Esophagus squamous epithelium (tissue), 5 donors: ENCODE measurements at regions not wholly inside any gene's neighbourhood (a gene's known extent, or its start where the extent isn't known, plus 50 kb on each side); places are given as distances from the start of the nearest gene placed in this dataset.
"Not testable (repeated sequence)": the region's sequence is repeated elsewhere in the genome, so short reads cannot be mapped to it uniquely, and the experiment has no call there.

ENCODE experiments used
- DNase-seq: peaks from one replicate; lab custom pipeline; 2025; lab: John Stamatoyannopoulos, UW
- H3K27ac ChIP-seq, 4 donors: fragments of 200-600 bp; sonication (generic); one replicate each; pipeline ENCODE4 v1.5.1; 2016 to 2019; ENCODE audit warnings: mild to moderate bottlenecking in 1 of 4
- H3K27me3 ChIP-seq, 4 donors: fragments of 200-600 bp; sonication (generic); 1 replicate in 3 of 4; 2 replicates in 1 of 4; pipeline versions ENCODE4 v1.5.1 to v1.6.0; 2017 to 2021; ENCODE audit warnings: antibody characterized with exemption in 1 of 4
- H3K36me3 ChIP-seq, 3 donors: fragments of 200-600 bp; sonication (generic); one replicate each; pipeline ENCODE4 v1.5.1; 2016 to 2019
- H3K4me1 ChIP-seq, 3 donors: fragments of 200-600 bp; sonication (generic); one replicate each; pipeline ENCODE4 v1.5.1; 2017 to 2019
- H3K4me3 ChIP-seq, 4 donors: fragments of 200-600 bp; sonication (generic); 1 replicate in 3 of 4; 2 replicates in 1 of 4; pipeline ENCODE4 v1.5.1; 2016 to 2019; ENCODE audit warnings: mild to moderate bottlenecking in 2 of 4, moderate library complexity in 1 of 4
- H3K9me3 ChIP-seq, 3 donors: fragments of 200-600 bp; sonication (generic); one replicate each; pipeline ENCODE4 v1.5.1; 2016 to 2019
- CTCF ChIP-seq, 6 experiments: fragments of 450-650 bp in 4 of 6; fragments of 200-600 bp in 2 of 6; sonication (generic) in 2 of 6; IDR thresholded peaks; one replicate each; pipeline ENCODE4 v1.5.1; 2016 to 2019; ENCODE audit warnings: antibody characterized with exemption in 6 of 6, mild to moderate bottlenecking in 4 of 6, moderate library complexity in 4 of 6
- POLR2A ChIP-seq, 4 donors: fragments of 450-650 bp; IDR thresholded peaks; one replicate each; pipeline ENCODE4 v1.6.1; 2017; ENCODE audit warnings: antibody characterized with exemption in 4 of 4, mild to moderate bottlenecking in 4 of 4, moderate library complexity in 3 of 4
- WGBS, 2 donors: methylation state at CpG; one replicate each; pipeline ENCODE4 v1.1.5; 2018; 5-methylcytosine and 5-hydroxymethylcytosine counted together
- intact Hi-C: fragments of 100-400 bp; cut with DNase I; formaldehyde crosslinking; loops from one replicate; pipeline ENCODE4 v1.15.0; 2022
- donor health status: DM: yes; HTN: yes; CAD: no.

DNA sequence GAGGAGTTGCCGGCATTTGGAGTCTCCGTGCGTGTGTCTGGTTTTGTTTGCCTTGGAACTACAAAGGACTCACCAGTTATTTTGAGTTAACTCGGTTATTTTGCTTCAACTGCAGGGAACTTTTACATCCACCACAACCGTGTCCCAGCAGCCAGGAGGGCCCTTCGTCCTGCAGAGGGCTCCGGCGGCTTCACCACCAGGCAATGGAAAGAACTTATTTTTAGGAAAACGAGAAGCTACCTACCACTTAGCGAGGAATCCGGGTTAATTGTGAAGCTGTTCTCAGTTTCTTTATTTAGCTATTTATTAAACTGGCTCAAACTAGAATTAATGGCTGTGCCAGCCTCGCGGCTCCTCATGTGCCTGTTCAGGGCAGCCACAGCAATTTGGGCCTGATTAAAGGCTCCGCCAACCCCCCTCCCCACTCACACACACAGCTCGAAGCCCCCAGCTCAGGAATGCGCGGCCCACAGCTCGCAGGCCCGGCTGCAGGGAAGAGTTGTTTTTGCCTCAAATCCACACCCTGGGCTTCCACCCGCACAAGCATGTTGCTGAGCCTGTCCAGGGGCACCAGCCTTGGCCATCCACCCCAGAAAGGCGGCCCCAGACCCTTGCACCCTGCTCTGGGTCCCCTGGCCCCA lies 55.9 kb upstream of the FGF3 start:
- no peaks in the 10 kb centered on the region for H3K36me3 ChIP-seq
- no peak overlapping the region for H3K27ac ChIP-seq
- intact Hi-C loops = no loop called here
- no peak for DNase-seq
- 53 to 66% methylated on average over 14 to 16 of the region's 21 CpGs for WGBS, 2 donors
- no peak for TF ChIP-seq CTCF (IDR thresholded peaks at IDR 0.05)
- TF ChIP-seq POLR2A (IDR thresholded peaks at IDR 0.05) = no peak
- H3K27me3 ChIP-seq = peaks cover 0 to 31% (median 0%) of the 10 kb centered on the region in 4 donors
- no peaks in the 10 kb centered on the region for H3K4me1 ChIP-seq
- H3K4me3 ChIP-seq = no peak overlapping the region
- H3K9me3 ChIP-seq = no peaks in the 10 kb centered on the region

GRCh38 chr11:69876013-69876412 lies 56.8 kb upstream of the FGF3 start:
- WGBS, 2 donors = 82 to 83% methylated on average over 6 of the region's 10 CpGs
- Histone ChIP-seq H3K27ac (no peak overlapping the region), H3K4me1 (no peaks in the 10 kb centered on the region), H3K9me3 (no peaks in the 10 kb centered on the region), H3K36me3 (no peaks in the 10 kb centered on the region), H3K4me3 (no peak overlapping the region), H3K27me3 (peaks cover 0 to 40% (median 0%) of the 10 kb centered on the region in 4 donors)
- TF ChIP-seq POLR2A (IDR thresholded peaks at IDR 0.05) = no peak
- TF ChIP-seq CTCF (IDR thresholded peaks at IDR 0.05) = no peak
- no peak for DNase-seq
- intact Hi-C loops = no loop called here

- WGBS, 2 donors = 60 to 90% methylated on average over 3 to 7 of the region's 8 CpGs
- no peaks in the 10 kb centered on the region for H3K4me1 ChIP-seq
- no peaks in the 10 kb centered on the region for H3K9me3 ChIP-seq
- intact Hi-C loops = no loop called here
- TF ChIP-seq CTCF (IDR thresholded peaks at IDR 0.05) (no peak), POLR2A (IDR thresholded peaks at IDR 0.05) (no peak)
- H3K4me3 ChIP-seq = no peak overlapping the region
- H3K27me3 ChIP-seq = peaks cover 0 to 53% (median 0%) of the 10 kb centered on the region in 4 donors
- DNase-seq = no peak
- no peak overlapping the region for H3K27ac ChIP-seq
- no peaks in the 10 kb centered on the region for H3K36me3 ChIP-seq
Measured at GRCh38 chr11:69877235-69877634, 58.0 kb upstream of the FGF3 start.

DNA sequence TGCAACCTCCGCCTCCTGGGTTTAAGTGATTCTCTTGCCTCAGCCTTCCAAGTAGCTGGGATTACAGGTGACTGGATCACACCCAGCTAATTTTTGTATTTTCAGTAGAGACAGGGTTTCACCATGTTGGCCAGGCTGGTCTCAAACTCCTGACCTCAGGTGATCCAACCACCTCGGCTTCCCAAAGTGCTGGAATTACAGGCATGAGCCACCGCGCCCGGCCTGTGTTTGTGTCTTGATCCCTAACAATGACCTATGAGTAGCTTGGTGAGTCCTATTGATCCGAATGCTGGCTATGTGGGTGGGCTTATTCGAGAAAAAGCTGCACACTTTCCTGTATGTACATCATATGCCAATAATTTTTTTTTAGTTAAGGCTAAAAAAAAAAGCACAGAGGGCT lies 58.5 kb upstream of the FGF3 start:
- peaks cover 0 to 55% (median 0%) of the 10 kb centered on the region in 4 donors for H3K27me3 ChIP-seq
- intact Hi-C loops, H3K36me3 ChIP-seq, H3K9me3 ChIP-seq, H3K4me1 ChIP-seq, DNase-seq, H3K4me3 ChIP-seq, H3K27ac ChIP-seq: not testable (repeated sequence)
- WGBS, 2 donors = 85% methylated on average over 6 to 7 of the region's 7 CpGs

GRCh38 chr11:69878144-69878883 lies 59.1 kb upstream of the FGF3 start:
- 74 to 85% methylated on average over 8 to 10 of the region's 12 CpGs for WGBS, 2 donors
- no peak for DNase-seq

More at GRCh38 chr11:69878144-69878883, 59.1 kb upstream of the FGF3 start:
- no peak overlapping the region for H3K4me3 ChIP-seq
- no peak overlapping the region for H3K27ac ChIP-seq
- H3K36me3 ChIP-seq = no peaks in the 10 kb centered on the region
- peaks cover 0 to 59% (median 0%) of the 10 kb centered on the region in 4 donors for H3K27me3 ChIP-seq
- H3K4me1 ChIP-seq = no peaks in the 10 kb centered on the region
- no peak for TF ChIP-seq CTCF (IDR thresholded peaks at IDR 0.05)
- no peak for TF ChIP-seq POLR2A (IDR thresholded peaks at IDR 0.05)
- intact Hi-C loops = no loop called here
- H3K9me3 ChIP-seq = no peaks in the 10 kb centered on the region
